SK-N-SH (cell line): ENCODE measurements at regions not wholly inside any gene's neighbourhood (a gene's known extent, or its start where the extent isn't known, plus 50 kb on each side); places are given as distances from the start of the nearest gene placed in this dataset.
A peak's percentile ranks its signal among the peaks of the same experiment; 100 is the strongest.

Experiments used
- CTCF ChIA-PET: fragments of 300-600, 350-600 bp; formaldehyde crosslinking; extraction: SDS; loops from one replicate; lab custom pipeline; 2021; lab: Yijun Ruan, JAX
- POLR2A ChIA-PET: fragments of 350-600 bp; sonication (Branson Sonifier 250); formaldehyde crosslinking; extraction: SDS; loops from one replicate; lab custom pipeline; 2020; ENCODE audit warnings: antibody characterized with exemption, inconsistent platforms; lab: Yijun Ruan, JAX
- DNase-seq: peaks from one replicate; pipeline ENCODE4 v3.0.0; 2012
- H2AFZ ChIP-seq: fragments of 200-600 bp; sonication (generic); 2 replicates; pipeline ENCODE4 v1.8.1; 2016; ENCODE audit warnings: antibody characterized with exemption, mild to moderate bottlenecking, low read depth
- H3F3A ChIP-seq: fragments of 200-600 bp; sonication (generic); replicated peaks from 2 replicates; pipeline ENCODE3; 2016; ENCODE audit warnings: antibody characterized with exemption, mild to moderate bottlenecking; ENCODE audit not compliant: insufficient read depth
- H3K27ac ChIP-seq, 2 experiments: fragments of 200-500 bp in 1 of 2; fragments of 200-600 bp in 1 of 2; sonication (Bioruptor generic) in 1 of 2; sonication (generic), shearing (Covaris generic) in 1 of 2; 2 replicates each; pipeline versions ENCODE4 v1.5.1 to v1.6.1; 2014 to 2016; ENCODE audit warnings: low read depth in 2 of 2, inconsistent platforms in 1 of 2, low read length in 1 of 2, mild to moderate bottlenecking in 1 of 2, mixed read lengths in 1 of 2
- H3K27me3 ChIP-seq: fragments of 200-600 bp; sonication (generic), shearing (Covaris generic); 2 replicates; pipeline ENCODE4 v1.6.1; 2016; ENCODE audit warnings: mixed run types; ENCODE audit not compliant: insufficient read depth
- H3K36me3 ChIP-seq, 2 experiments: fragments of 200-500 bp in 1 of 2; fragments of 200-600 bp in 1 of 2; sonication (Bioruptor generic) in 1 of 2; sonication (generic) in 1 of 2; replicated peaks in 1 of 2; 2 replicates each; pipeline versions ENCODE3 to v1.5.1; 2014 to 2016; ENCODE audit warnings: low read length in 1 of 2, mild to moderate bottlenecking in 1 of 2; ENCODE audit not compliant: insufficient read depth in 2 of 2, control insufficient read depth in 1 of 2
- H3K4me1 ChIP-seq, 2 experiments: fragments of 200-500 bp in 1 of 2; fragments of 200-600 bp in 1 of 2; sonication (Bioruptor generic) in 1 of 2; sonication (generic), shearing (Covaris generic) in 1 of 2; 2 replicates each; pipeline versions ENCODE4 v1.5.1 to v1.6.1; 2014 to 2016; ENCODE audit warnings: low read depth in 1 of 2, low read length in 1 of 2, mixed run types in 1 of 2; ENCODE audit not compliant: insufficient read depth in 2 of 2, control insufficient read depth in 1 of 2
- H3K4me2 ChIP-seq: fragments of 200-600 bp; sonication (generic), shearing (Covaris generic); 2 replicates; pipeline ENCODE4 v1.6.1; 2017; ENCODE audit warnings: mixed run types
- H3K4me3 ChIP-seq, 2 experiments: fragments of 200-500 bp in 1 of 2; fragments of 200-600 bp in 1 of 2; sonication (Bioruptor generic) in 1 of 2; sonication (generic), shearing (Covaris generic) in 1 of 2; 2 replicates each; pipeline versions ENCODE4 v1.5.1 to v1.8.1; 2014 to 2016; ENCODE audit warnings: low read depth in 2 of 2, inconsistent platforms in 1 of 2, low read length in 1 of 2, mild to moderate bottlenecking in 1 of 2, mixed read lengths in 1 of 2, moderate library complexity in 1 of 2
- H3K79me2 ChIP-seq: fragments of 200-600 bp; sonication (generic); 2 replicates; pipeline ENCODE4 v1.8.1; 2017; ENCODE audit warnings: mild to moderate bottlenecking; ENCODE audit not compliant: insufficient read depth
- H3K9ac ChIP-seq: fragments of 200-600 bp; sonication (generic); 2 replicates; pipeline ENCODE4 v1.6.1; 2017; ENCODE audit warnings: mixed run types
- H3K9me2 ChIP-seq: fragments of 200-600 bp; sonication (generic); 2 replicates; pipeline ENCODE4 v1.6.1; 2017; ENCODE audit warnings: mixed run types
- H3K9me3 ChIP-seq: fragments of 200-600 bp; sonication (generic); 2 replicates; pipeline ENCODE4 v1.6.1; 2017; ENCODE audit warnings: mixed run types, mild to moderate bottlenecking, moderate library complexity
- H4K20me1 ChIP-seq: fragments of 200-600 bp; sonication (generic); 2 replicates; pipeline ENCODE4 v1.6.1; 2017; ENCODE audit warnings: mild to moderate bottlenecking, mixed run types; ENCODE audit not compliant: insufficient read depth
- FOSL2 ChIP-seq: IDR thresholded peaks from 2 replicates; pipeline ENCODE4 v1.4.0; 2012; ENCODE audit warnings: low read depth, mild to moderate bottlenecking, moderate library complexity, borderline replicate concordance
- GABPA ChIP-seq: IDR thresholded peaks from 2 replicates; pipeline ENCODE4 v1.4.0; 2012; ENCODE audit warnings: low read depth, mild to moderate bottlenecking
- JUND ChIP-seq: IDR thresholded peaks from 2 replicates; pipeline ENCODE4 v1.4.0; 2012
- NFIC ChIP-seq: IDR thresholded peaks from 2 replicates; pipeline ENCODE4 v1.4.0; 2012; ENCODE audit warnings: borderline replicate concordance
- RAD21 ChIP-seq: IDR thresholded peaks from 2 replicates; pipeline ENCODE4 v1.6.1; 2012; ENCODE audit warnings: mild to moderate bottlenecking, low read length
- RFX5 ChIP-seq: IDR thresholded peaks from 2 replicates; pipeline ENCODE4 v1.6.1; 2012; ENCODE audit warnings: mild to moderate bottlenecking, improper control_type of control experiment, low read length
- RXRA ChIP-seq: IDR thresholded peaks from 2 replicates; pipeline ENCODE4 v1.4.0; 2012; ENCODE audit warnings: low read depth, mild to moderate bottlenecking, borderline replicate concordance
- SIN3A ChIP-seq: IDR thresholded peaks from 2 replicates; pipeline ENCODE4 v1.6.1; 2012; ENCODE audit warnings: low read depth, mild to moderate bottlenecking, low read length, moderate library complexity, borderline replicate concordance
- SMC3 ChIP-seq: IDR thresholded peaks from 2 replicates; pipeline ENCODE4 v1.6.1; 2012; ENCODE audit warnings: low read depth, low read length, improper control_type of control experiment
- TAF1 ChIP-seq: IDR thresholded peaks from 2 replicates; pipeline ENCODE4 v1.6.1; 2012; ENCODE audit warnings: low read depth, mild to moderate bottlenecking, low read length, moderate library complexity, borderline replicate concordance
- YY1 ChIP-seq: IDR thresholded peaks from 2 replicates; pipeline ENCODE4 v1.4.0; 2012; ENCODE audit warnings: low read depth, mild to moderate bottlenecking
- WGBS: methylation state at CpG from one replicate; pipeline ENCODE4 v1.1.6; 2017; ENCODE audit warnings: low lambda C conversion rate; 5-methylcytosine and 5-hydroxymethylcytosine counted together
- TF ChIP-seq, protein P1 (sequence below): IDR thresholded peaks from 2 replicates; pipeline ENCODE4 v1.4.0; 2012; ENCODE audit warnings: low read depth
- TF ChIP-seq, protein P2 (sequence below): IDR thresholded peaks from 2 replicates; pipeline ENCODE4; 2012

DNA sequence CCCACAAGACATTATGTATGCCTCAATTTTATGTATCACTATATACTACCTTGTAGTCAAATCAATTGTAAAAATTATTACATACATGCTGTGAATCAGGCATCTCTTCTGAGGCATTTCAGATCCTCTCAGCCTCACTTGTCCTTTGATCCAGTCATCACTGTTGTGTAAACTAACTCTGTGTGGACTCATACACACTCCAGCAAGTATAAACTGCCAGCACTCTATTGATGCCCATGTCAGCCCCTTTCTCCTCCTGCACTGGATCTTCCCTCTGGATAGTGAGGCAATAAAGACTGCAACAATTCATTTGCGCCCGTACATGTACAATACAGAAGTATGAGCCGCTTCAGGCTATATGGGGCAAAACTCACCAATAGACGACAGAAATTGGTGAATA lies 364.7 kb upstream of the TGFBR2 start:
- Histone ChIP-seq H3K4me3 (no peak overlapping the region), H3K27ac (no peak overlapping the region), H3K9ac (no peak overlapping the region), H3K27me3 (no peaks in the 10 kb centered on the region), H3F3A (no peaks in the 10 kb centered on the region), H3K4me2 (no peak overlapping the region), H4K20me1 (no peaks in the 10 kb centered on the region), H2AFZ (no peak overlapping the region), H3K79me2 (no peaks in the 10 kb centered on the region), H3K36me3 (peaks cover 0 to 4% of the 10 kb centered on the region in 2 experiments), H3K9me2 (no peaks in the 10 kb centered on the region), H3K9me3 (0 out of 2 replicates have a peak, but pooled peaks cover 5% of the 10 kb centered on the region), H3K4me1 (peaks cover 0 to 3% of the 10 kb centered on the region in 2 experiments; a peak in 2 of 4 replicates)
- WGBS = 100% methylated on average over 4 of the region's 4 CpGs
- POLR2A ChIA-PET = no interaction called here
- CTCF ChIA-PET = no interaction called here
- TF ChIP-seq SMC3 (no peak), TAF1 (no peak), GABPA (no peak), YY1 (no peak), RXRA (no peak), RFX5 (no peak), FOSL2 (no peak), JUND (no peak), RAD21 (no peak)
- TF ChIP-seq, protein P1, sequence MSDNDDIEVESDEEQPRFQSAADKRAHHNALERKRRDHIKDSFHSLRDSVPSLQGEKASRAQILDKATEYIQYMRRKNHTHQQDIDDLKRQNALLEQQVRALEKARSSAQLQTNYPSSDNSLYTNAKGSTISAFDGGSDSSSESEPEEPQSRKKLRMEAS = no peak
- TF ChIP-seq, protein P2, sequence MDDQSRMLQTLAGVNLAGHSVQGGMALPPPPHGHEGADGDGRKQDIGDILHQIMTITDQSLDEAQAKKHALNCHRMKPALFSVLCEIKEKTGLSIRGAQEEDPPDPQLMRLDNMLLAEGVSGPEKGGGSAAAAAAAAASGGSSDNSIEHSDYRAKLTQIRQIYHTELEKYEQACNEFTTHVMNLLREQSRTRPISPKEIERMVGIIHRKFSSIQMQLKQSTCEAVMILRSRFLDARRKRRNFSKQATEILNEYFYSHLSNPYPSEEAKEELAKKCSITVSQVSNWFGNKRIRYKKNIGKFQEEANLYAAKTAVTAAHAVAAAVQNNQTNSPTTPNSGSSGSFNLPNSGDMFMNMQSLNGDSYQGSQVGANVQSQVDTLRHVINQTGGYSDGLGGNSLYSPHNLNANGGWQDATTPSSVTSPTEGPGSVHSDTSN = no peak
- DNase-seq = no peak

DNA sequence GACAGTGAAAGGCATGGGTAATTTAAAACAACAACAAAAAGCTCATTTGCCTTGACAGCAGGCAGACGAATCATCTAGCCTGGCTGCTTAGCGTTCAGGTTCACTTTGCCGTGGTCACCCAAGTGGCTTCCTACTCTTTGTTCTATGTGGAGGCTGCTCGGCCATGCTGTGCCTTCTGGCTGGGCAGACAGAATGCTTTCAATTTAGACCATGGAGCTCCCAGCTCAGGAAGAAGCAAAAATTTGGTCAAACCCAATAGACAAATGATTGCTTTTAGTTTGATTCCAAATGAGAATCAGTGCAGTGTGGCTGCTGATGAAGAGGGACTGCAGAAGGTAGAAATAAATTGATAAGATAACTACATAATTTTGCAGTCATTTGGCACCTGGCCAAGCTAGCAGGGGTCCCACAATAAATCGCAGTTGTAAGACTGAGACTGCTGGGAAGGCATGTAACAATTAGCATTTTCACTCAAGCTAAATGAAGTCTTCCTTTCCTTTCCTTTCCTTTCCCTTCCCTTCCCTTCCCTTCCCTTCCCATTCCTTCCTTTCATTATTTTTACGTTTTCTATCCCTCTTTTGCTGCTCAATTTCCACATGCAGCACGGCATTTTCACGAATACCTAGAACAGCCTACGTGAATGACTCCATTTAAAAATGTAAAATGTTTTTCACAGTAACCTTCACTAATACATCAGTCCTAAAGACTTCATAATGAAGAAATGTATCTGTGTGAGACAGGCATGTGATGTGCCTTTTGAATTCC lies 360.4 kb upstream of the TGFBR2 start:
- Histone ChIP-seq H3F3A (no peaks in the 10 kb centered on the region), H2AFZ (peak overlapping the region; percentile 26; the same call in 1 of the 2 replicates), H3K79me2 (no peaks in the 10 kb centered on the region), H3K36me3 (no peaks in the 10 kb centered on the region), H4K20me1 (no peaks in the 10 kb centered on the region), H3K4me3 (no peak overlapping the region), H3K4me2 (no peak overlapping the region), H3K27ac (no peak overlapping the region), H3K9me2 (no peaks in the 10 kb centered on the region), H3K27me3 (no peaks in the 10 kb centered on the region), H3K9ac (no peak overlapping the region), H3K9me3 (no peaks in the 10 kb centered on the region), H3K4me1 (peaks cover 0 to 3% of the 10 kb centered on the region in 2 experiments; a peak in 1 of 4 replicates)
- no peak for TF ChIP-seq SIN3A
- TF ChIP-seq NFIC = 0 out of 2 replicates have a peak, but pooled peaks have one; percentile 17
- ChIA-PET POLR2A (no interaction called here), CTCF (no interaction called here)
- DNase-seq = no peak
- WGBS = 89% methylated on average over 9 of the region's 9 CpGs
